RWPE2 (cell line): ENCODE measurements at regions not wholly inside any gene's neighbourhood (a gene's known extent, or its start where the extent isn't known, plus 50 kb on each side); places are given as distances from the start of the nearest gene placed in this dataset.

ENCODE experiments used
- ATAC-seq: fragments of 200-7000 bp; cut with Tn5 transposase; 3 replicates; pipeline ENCODE4 v1.9.1; 2021; ENCODE audit warnings: low read depth
- DNase-seq: peaks from one replicate; pipeline ENCODE4 v3.0.0-alpha.2; 2020; ENCODE audit warnings: low spot score
- H3K27ac ChIP-seq: fragments of 450-650 bp; 2 replicates; pipeline ENCODE4 v1.5.1; 2017; ENCODE audit warnings: mild to moderate bottlenecking; ENCODE audit not compliant: poor library complexity, severe bottlenecking
- H3K27me3 ChIP-seq: fragments of 250-450 bp; sonication (Bioruptor Pico); 2 replicates; pipeline ENCODE4 v1.5.1; 2021; ENCODE audit warnings: mild to moderate bottlenecking, moderate library complexity; ENCODE audit not compliant: insufficient read depth, poor library complexity, severe bottlenecking
- H3K36me3 ChIP-seq: fragments of 250-450 bp; sonication (Bioruptor Pico); 2 replicates; pipeline ENCODE4 v1.5.1; 2020; ENCODE audit warnings: low read depth, mild to moderate bottlenecking, moderate library complexity
- H3K4me1 ChIP-seq: fragments of 250-450 bp; sonication (Bioruptor Pico); 2 replicates; pipeline ENCODE4 v1.5.1; 2021; ENCODE audit warnings: mild to moderate bottlenecking, moderate library complexity; ENCODE audit not compliant: insufficient read depth, poor library complexity, severe bottlenecking
- H3K4me3 ChIP-seq: fragments of 250-450 bp; sonication (Bioruptor Pico); 2 replicates; pipeline ENCODE4 v1.5.1; 2021; ENCODE audit warnings: mild to moderate bottlenecking, moderate library complexity; ENCODE audit not compliant: severe bottlenecking
- H3K9me3 ChIP-seq: fragments of 250-450 bp; sonication (Bioruptor Pico); 2 replicates; pipeline ENCODE4 v1.5.1; 2021; ENCODE audit warnings: mild to moderate bottlenecking, moderate library complexity; ENCODE audit not compliant: severe bottlenecking
- TF ChIP-seq, protein P1 (sequence below): fragments of 450-650 bp; IDR thresholded peaks from one replicate; pipeline ENCODE4 v1.5.1; 2017; ENCODE audit warnings: mild to moderate bottlenecking, moderate library complexity; ENCODE audit not compliant: poor library complexity, severe bottlenecking

DNA sequence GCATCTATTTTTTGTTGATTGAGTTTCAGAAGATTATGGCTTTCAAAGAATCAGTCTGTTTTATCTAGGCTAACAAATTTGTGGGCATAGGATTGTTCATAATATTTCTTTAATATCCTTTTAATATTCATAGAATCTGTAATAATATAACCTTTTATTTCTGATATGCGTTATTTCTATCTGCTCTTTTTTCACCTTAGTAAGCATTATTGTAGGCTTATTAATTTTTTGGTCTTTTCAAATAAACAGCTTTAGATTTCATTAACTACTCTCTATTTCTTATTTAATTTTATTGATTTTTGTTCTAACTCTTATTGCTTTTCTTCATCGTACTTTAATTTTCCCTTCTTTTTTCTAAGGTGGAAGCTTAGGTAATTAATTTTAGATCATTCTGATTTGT, 1614.4 kb upstream of the DDX18 start:
- TF ChIP-seq, protein P1, sequence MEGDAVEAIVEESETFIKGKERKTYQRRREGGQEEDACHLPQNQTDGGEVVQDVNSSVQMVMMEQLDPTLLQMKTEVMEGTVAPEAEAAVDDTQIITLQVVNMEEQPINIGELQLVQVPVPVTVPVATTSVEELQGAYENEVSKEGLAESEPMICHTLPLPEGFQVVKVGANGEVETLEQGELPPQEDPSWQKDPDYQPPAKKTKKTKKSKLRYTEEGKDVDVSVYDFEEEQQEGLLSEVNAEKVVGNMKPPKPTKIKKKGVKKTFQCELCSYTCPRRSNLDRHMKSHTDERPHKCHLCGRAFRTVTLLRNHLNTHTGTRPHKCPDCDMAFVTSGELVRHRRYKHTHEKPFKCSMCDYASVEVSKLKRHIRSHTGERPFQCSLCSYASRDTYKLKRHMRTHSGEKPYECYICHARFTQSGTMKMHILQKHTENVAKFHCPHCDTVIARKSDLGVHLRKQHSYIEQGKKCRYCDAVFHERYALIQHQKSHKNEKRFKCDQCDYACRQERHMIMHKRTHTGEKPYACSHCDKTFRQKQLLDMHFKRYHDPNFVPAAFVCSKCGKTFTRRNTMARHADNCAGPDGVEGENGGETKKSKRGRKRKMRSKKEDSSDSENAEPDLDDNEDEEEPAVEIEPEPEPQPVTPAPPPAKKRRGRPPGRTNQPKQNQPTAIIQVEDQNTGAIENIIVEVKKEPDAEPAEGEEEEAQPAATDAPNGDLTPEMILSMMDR, result no peak
- Histone ChIP-seq H3K36me3 (no peaks in the 10 kb centered on the region), H3K27ac (no peak overlapping the region), H3K27me3 (no peaks in the 10 kb centered on the region), H3K9me3 (no peaks in the 10 kb centered on the region), H3K4me1 (no peaks in the 10 kb centered on the region), H3K4me3 (no peak overlapping the region)
- no peak for ATAC-seq
- DNase-seq, result no peak

DNA sequence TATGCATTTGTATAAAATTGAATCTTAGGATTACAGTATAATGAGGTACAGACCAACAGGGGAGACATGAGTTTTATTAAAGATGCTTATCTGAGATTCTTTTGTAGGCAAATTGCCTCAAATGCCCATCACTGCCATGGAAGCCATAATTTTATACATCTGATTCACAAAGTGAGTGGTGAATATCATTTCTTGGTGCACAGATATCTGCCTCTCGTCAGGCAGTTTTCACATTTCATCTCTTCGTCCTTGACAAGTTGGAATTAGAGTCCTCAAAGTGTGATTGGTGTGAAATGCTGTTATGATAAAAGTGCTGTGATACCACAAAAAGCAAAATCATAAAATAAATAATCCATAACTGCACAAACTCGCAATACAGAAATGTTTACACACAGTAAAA, 1602.8 kb upstream of the DDX18 start:
- no peak overlapping the region for H3K27ac ChIP-seq
- no peaks in the 10 kb centered on the region for H3K36me3 ChIP-seq
- peaks cover 4% of the 10 kb centered on the region for H3K27me3 ChIP-seq
- no peaks in the 10 kb centered on the region for H3K4me1 ChIP-seq
- ATAC-seq (no peak), DNase-seq (no peak)
- H3K9me3 ChIP-seq, result no peaks in the 10 kb centered on the region
- TF ChIP-seq, protein P1, result no peak
- H3K4me3 ChIP-seq, result no peak overlapping the region

GRCh38 chr2:116222793-116223192, 1591.7 kb upstream of the DDX18 start:
- TF ChIP-seq, protein P1, result no peak
- Histone ChIP-seq H3K4me1 (no peaks in the 10 kb centered on the region), H3K27me3 (no peaks in the 10 kb centered on the region), H3K9me3 (no peaks in the 10 kb centered on the region), H3K27ac (no peak overlapping the region), H3K4me3 (no peak overlapping the region), H3K36me3 (no peaks in the 10 kb centered on the region)
- no peak for ATAC-seq
- no peak for DNase-seq

- TF ChIP-seq, protein P1, result no peak
- no peaks in the 10 kb centered on the region for H3K27me3 ChIP-seq
- ATAC-seq (no peak), DNase-seq (no peak)
- H3K27ac ChIP-seq, result no peak overlapping the region
- no peaks in the 10 kb centered on the region for H3K9me3 ChIP-seq
- no peaks in the 10 kb centered on the region for H3K36me3 ChIP-seq
- H3K4me1 ChIP-seq, result no peaks in the 10 kb centered on the region
- no peak overlapping the region for H3K4me3 ChIP-seq
These were observed 1590.6 kb upstream of the DDX18 start for GRCh38 chr2:116223912-116224311.

DNA sequence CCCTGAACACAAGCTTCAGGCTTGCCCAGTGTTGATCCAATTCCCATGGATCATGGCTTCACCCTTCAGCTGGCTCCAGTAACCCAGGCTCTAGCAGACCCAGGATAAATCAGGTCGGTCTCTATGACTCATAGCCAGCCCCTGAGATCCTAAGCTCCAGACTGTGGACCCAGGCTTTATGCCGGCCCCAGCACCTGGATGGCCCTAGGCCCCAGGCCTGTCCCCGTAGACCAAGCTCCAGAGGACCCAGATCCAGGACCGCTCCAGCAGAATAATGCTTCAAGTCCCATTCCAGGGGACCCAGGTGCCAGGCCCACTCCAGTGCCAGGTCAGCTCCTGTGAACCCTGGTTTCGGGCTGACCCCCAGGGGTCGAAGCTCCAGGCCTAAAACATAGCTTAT, 1589.9 kb upstream of the DDX18 start:
- no peaks in the 10 kb centered on the region for H3K36me3 ChIP-seq
- ATAC-seq, result no peak
- DNase-seq, result no peak
- H3K9me3 ChIP-seq, result no peaks in the 10 kb centered on the region
- TF ChIP-seq, protein P1, result no peak
- H3K27ac ChIP-seq, result no peak overlapping the region
- no peak overlapping the region for H3K4me3 ChIP-seq
- H3K4me1 ChIP-seq, result no peaks in the 10 kb centered on the region
- no peaks in the 10 kb centered on the region for H3K27me3 ChIP-seq
